ENCODE measurements at regions not wholly inside any gene's neighbourhood (a gene's known extent, or its start where the extent isn't known, plus 50 kb on each side); places are given as distances from the start of the nearest gene placed in this dataset.

GRCh38 chr4:18736551-18736950 lies 715.0 kb upstream of the LCORL start:
- Histone ChIP-seq H3K9ac (replicated peaks; ENCODE audit: extremely low read depth, insufficient read depth, low read length) (no peak overlapping the region), H3K9me1 (replicated peaks; ENCODE audit: control insufficient read depth, extremely low read depth, insufficient read depth, low read length) (no peaks in the 10 kb centered on the region), H3K4me1 (ENCODE audit: control insufficient read depth, extremely low read depth, insufficient read depth, low read length) (no peaks in the 10 kb centered on the region), H3K4me3 (replicated peaks in 1 of 3; ENCODE audit: insufficient read depth in 1 of 3, low read depth in 1 of 3, low read length in 3 of 3) (no peak overlapping the region), H3K36me3 (ENCODE audit: control insufficient read depth in 2 of 2, extremely low read depth in 1 of 2, insufficient read depth in 2 of 2, low read length in 2 of 2) (no peaks in the 10 kb centered on the region), H3K9me3 (replicated peaks; ENCODE audit: control insufficient read depth, insufficient read depth, low read length) (no peaks in the 10 kb centered on the region), H4K20me1 (replicated peaks; ENCODE audit: control insufficient read depth, extremely low read depth, insufficient read depth, low read length) (no peaks in the 10 kb centered on the region), H3K27ac (ENCODE audit: insufficient read depth, low read depth, low read length) (no peak overlapping the region), H3K4me2 (ENCODE audit: insufficient read depth, low read length) (no peak overlapping the region), H3K79me2 (ENCODE audit: control insufficient read depth, insufficient read depth, low read length) (no peaks in the 10 kb centered on the region), H2AFZ (ENCODE audit: low read depth, low read length) (no peak overlapping the region), H3K27me3 (ENCODE audit: control insufficient read depth in 2 of 2, insufficient read depth in 2 of 2, low read length in 2 of 2) (no peaks in the 10 kb centered on the region)
- no peak for FAIRE-seq
- intact Hi-C loops (cut with micrococcal nuclease) = no loop called here
- ChIA-PET POLR2A (no interaction called here), CTCF (interaction anchor here (1.2 kb wide), 1 partner anchor 13 kb away, joined by 3 read pairs; no protein-coding TSS in a partner anchor)
- TF ChIP-seq, protein P1, sequence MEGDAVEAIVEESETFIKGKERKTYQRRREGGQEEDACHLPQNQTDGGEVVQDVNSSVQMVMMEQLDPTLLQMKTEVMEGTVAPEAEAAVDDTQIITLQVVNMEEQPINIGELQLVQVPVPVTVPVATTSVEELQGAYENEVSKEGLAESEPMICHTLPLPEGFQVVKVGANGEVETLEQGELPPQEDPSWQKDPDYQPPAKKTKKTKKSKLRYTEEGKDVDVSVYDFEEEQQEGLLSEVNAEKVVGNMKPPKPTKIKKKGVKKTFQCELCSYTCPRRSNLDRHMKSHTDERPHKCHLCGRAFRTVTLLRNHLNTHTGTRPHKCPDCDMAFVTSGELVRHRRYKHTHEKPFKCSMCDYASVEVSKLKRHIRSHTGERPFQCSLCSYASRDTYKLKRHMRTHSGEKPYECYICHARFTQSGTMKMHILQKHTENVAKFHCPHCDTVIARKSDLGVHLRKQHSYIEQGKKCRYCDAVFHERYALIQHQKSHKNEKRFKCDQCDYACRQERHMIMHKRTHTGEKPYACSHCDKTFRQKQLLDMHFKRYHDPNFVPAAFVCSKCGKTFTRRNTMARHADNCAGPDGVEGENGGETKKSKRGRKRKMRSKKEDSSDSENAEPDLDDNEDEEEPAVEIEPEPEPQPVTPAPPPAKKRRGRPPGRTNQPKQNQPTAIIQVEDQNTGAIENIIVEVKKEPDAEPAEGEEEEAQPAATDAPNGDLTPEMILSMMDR (IDR thresholded peaks at IDR 0.05; ENCODE audit: extremely low read depth in 1 of 2, insufficient read depth in 1 of 2, low read depth in 1 of 2, low read length in 2 of 2) = no peak
- TF ChIP-seq GATA2 (IDR thresholded peaks at IDR 0.05; ENCODE audit: insufficient read depth, insufficient read length, low read depth, low read length) = no peak
- TF ChIP-seq FOS (IDR thresholded peaks at IDR 0.05; ENCODE audit: borderline replicate concordance, insufficient read depth, low read length) = no peak
- no peak for TF ChIP-seq JUN (IDR thresholded peaks at IDR 0.05; ENCODE audit: borderline replicate concordance, insufficient read depth, insufficient read length, low read depth)
- no peak for TF ChIP-seq POLR2AphosphoS5 (IDR thresholded peaks at IDR 0.05; ENCODE audit: insufficient read depth, low read depth, low read length)
- TF ChIP-seq, protein P2, sequence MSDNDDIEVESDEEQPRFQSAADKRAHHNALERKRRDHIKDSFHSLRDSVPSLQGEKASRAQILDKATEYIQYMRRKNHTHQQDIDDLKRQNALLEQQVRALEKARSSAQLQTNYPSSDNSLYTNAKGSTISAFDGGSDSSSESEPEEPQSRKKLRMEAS (IDR thresholded peaks at IDR 0.05; ENCODE audit: insufficient read depth, insufficient read length) = no peak
- no peak for TF ChIP-seq POLR2A (IDR thresholded peaks at IDR 0.05; ENCODE audit: low read depth, low read length)
- TF ChIP-seq MYC (IDR thresholded peaks at IDR 0.05; ENCODE audit: low read depth, low read length) = no peak
- BruUV-seq (replicated peaks) = no TSS peak
- DNase-seq (ENCODE audit: low read depth, low spot score) = no peak
- dilution Hi-C loops (cut with MboI; ENCODE audit: extremely low pct_ligation_motif_present, low sequenced_read_pairs) = no loop called here

Measured in endothelial cell of umbilical vein (primary cell).